ENCODE measurements at regions not wholly inside any gene's neighbourhood (a gene's known extent, or its start where the extent isn't known, plus 50 kb on each side); places are given as distances from the start of the nearest gene placed in this dataset.
"Not testable (repeated sequence)": the region's sequence is repeated elsewhere in the genome, so short reads cannot be mapped to it uniquely, and the experiment has no call there.

- no peak for TF ChIP-seq NFRKB (IDR thresholded peaks at IDR 0.05)
- no peak for TF ChIP-seq FOXK2 (IDR thresholded peaks at IDR 0.05)
- TF ChIP-seq L3MBTL2 (conservative IDR thresholded peaks at IDR 0.05) = no peak
- TF ChIP-seq, protein P1, sequence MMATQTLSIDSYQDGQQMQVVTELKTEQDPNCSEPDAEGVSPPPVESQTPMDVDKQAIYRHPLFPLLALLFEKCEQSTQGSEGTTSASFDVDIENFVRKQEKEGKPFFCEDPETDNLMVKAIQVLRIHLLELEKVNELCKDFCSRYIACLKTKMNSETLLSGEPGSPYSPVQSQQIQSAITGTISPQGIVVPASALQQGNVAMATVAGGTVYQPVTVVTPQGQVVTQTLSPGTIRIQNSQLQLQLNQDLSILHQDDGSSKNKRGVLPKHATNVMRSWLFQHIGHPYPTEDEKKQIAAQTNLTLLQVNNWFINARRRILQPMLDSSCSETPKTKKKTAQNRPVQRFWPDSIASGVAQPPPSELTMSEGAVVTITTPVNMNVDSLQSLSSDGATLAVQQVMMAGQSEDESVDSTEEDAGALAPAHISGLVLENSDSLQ (IDR thresholded peaks at IDR 0.05) = no peak
- TF ChIP-seq ZNF384 (IDR thresholded peaks at IDR 0.05) = no peak
- TF ChIP-seq ELF4 (IDR thresholded peaks at IDR 0.05) = no peak
- no peak for TF ChIP-seq ARNT (IDR thresholded peaks at IDR 0.05)
- TF ChIP-seq FOXA1 (IDR thresholded peaks at IDR 0.05) = no peak
- ChIA-PET CTCF (no interaction called here), POLR2A (no interaction called here)
- DNase-seq (ENCODE audit: extremely low spot score) = no peak
These were observed 54.9 kb upstream of the FMOD start for GRCh38 chr1:203405703-203406438.

DNA sequence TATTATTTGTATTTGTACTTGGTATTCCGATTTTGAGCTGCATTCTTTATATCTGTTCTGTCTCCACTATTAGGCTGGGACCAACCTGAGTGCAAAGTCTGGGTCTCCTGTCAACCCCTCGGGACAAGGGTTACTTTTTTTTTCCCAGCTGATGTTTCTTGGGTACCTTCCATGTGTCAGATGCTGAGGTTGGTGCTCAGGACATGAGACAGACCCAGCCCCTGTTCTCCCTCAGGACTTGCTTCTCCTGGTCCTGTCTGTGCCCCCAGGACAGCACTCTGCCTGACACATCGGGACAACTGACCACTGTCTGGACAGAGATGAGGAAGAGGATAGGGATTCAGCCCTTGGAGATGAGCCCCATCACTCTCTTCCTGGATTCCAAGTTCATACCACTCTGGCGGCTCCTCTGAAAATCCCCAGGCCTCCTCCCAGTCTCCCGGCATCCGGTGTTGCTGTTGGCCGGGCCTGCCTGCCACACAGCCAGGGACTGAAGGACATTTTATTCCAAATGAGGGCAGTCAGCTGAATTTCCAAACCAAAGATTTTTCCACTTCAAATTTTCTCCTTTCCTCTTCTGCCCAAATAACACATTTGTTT lies 55.6 kb upstream of the FMOD start:
- ChIA-PET POLR2A (no interaction called here), CTCF (no interaction called here)
- TF ChIP-seq ARNT (IDR thresholded peaks at IDR 0.05) (no peak), NFRKB (IDR thresholded peaks at IDR 0.05) (no peak), ZNF384 (IDR thresholded peaks at IDR 0.05) (no peak), FOXM1 (IDR thresholded peaks at IDR 0.05; ENCODE audit: borderline replicate concordance) (no peak), ELF4 (IDR thresholded peaks at IDR 0.05) (no peak), SP1 (IDR thresholded peaks at IDR 0.05) (no peak), TARDBP (IDR thresholded peaks at IDR 0.05) (no peak)
- TF ChIP-seq, protein P1 (IDR thresholded peaks at IDR 0.05) = no peak
- no peak for DNase-seq (ENCODE audit: extremely low spot score)

- DNase-seq (ENCODE audit: extremely low spot score) = no peak
- POLR2A ChIA-PET = no interaction called here
- TF ChIP-seq SUZ12 (IDR thresholded peaks at IDR 0.05) (no peak), FOXA1 (IDR thresholded peaks at IDR 0.05) (no peak), ELF4 (IDR thresholded peaks at IDR 0.05) (no peak), NFRKB (IDR thresholded peaks at IDR 0.05) (no peak), FOXK2 (IDR thresholded peaks at IDR 0.05) (no peak)
- CTCF ChIA-PET = no interaction called here
These were observed 56.4 kb upstream of the FMOD start for GRCh38 chr1:203407296-203407695.

DNA sequence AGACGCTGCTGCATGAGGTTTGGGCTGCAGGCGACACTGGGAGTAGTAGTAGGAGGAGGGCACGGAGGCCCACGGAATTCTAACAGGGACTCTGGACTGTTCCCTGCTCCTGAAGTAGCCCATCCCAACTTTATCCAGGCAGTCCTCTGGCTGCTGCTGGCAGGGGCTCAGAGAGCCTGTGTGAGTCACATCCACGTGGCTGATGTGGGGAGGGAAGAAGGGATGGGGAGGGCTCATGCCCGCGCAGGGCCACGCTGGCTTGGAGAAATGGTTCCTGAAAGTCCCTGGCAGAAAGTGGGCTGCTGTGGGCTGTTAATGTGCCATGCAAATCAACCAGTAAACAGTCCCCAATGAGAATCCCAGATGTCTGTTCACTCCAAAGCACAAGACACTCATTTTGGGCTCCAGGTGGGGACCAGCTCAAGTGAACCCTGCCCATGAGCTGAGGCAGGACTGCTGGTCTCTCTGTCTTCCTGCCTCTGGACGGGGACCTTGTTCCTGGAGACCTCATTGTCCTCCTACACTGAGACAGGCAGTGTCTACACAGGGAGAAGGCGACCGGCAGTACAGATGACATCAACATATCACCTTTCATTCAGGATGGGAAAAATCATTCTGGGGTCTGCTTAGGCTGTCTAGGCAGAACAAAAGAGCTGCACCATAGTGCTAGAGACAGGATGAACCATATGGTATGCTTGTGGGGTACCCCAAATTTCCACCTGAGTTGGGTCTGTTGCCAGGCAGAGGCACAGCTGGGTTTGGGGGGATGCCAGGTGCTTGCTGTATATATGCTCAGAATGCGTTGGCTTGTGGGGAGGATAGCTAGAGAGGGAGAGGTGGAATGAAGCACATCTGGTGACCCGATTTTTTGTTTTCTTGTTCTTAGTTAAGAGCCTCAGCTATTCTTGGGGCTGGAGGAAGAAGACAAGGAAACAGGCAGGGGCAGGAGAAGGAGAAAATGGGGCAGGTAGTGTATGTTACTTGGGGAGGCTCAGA lies 57.9 kb upstream of the FMOD start:
- TF ChIP-seq BHLHE40 (IDR thresholded peaks at IDR 0.05; ENCODE audit: borderline replicate concordance) (no peak), FOXK2 (IDR thresholded peaks at IDR 0.05) (no peak), SUZ12 (IDR thresholded peaks at IDR 0.05) (no peak), NFRKB (IDR thresholded peaks at IDR 0.05) (no peak), ARNT (IDR thresholded peaks at IDR 0.05) (no peak), ZNF384 (IDR thresholded peaks at IDR 0.05) (no peak), ELF4 (IDR thresholded peaks at IDR 0.05) (no peak), FOXM1 (IDR thresholded peaks at IDR 0.05; ENCODE audit: borderline replicate concordance) (no peak), L3MBTL2 (conservative IDR thresholded peaks at IDR 0.05) (no peak), FOXA1 (IDR thresholded peaks at IDR 0.05) (no peak), HDGF (IDR thresholded peaks at IDR 0.05; ENCODE audit: borderline replicate concordance) (no peak)
- TF ChIP-seq, protein P1 (IDR thresholded peaks at IDR 0.05) = no peak
- CTCF ChIA-PET = interaction anchor here (0.6 kb wide), 1 partner anchor 43 kb away, joined by 3 read pairs; no protein-coding TSS in a partner anchor
- DNase-seq (ENCODE audit: extremely low spot score) = no peak
- POLR2A ChIA-PET = no interaction called here

GRCh38 chr1:203410182-203410900 lies 59.4 kb upstream of the FMOD start:
- POLR2A ChIA-PET = no interaction called here
- DNase-seq (ENCODE audit: extremely low spot score) = no peak
- TF ChIP-seq HDGF (IDR thresholded peaks at IDR 0.05; ENCODE audit: borderline replicate concordance) (no peak), ELF4 (IDR thresholded peaks at IDR 0.05) (no peak), FOXK2 (IDR thresholded peaks at IDR 0.05) (no peak), BHLHE40 (IDR thresholded peaks at IDR 0.05; ENCODE audit: borderline replicate concordance) (no peak), SUZ12 (IDR thresholded peaks at IDR 0.05) (no peak), NFRKB (IDR thresholded peaks at IDR 0.05) (no peak), FOXA1 (IDR thresholded peaks at IDR 0.05) (no peak), ARNT (IDR thresholded peaks at IDR 0.05) (no peak), TARDBP (IDR thresholded peaks at IDR 0.05) (no peak)
- CTCF ChIA-PET = no interaction called here

GRCh38 chr1:203411431-203411830 lies 60.5 kb upstream of the FMOD start:
- DNase-seq (ENCODE audit: extremely low spot score); CTCF ChIA-PET; POLR2A ChIA-PET: not testable (repeated sequence)
